ENCODE measurements at regions not wholly inside any gene's neighbourhood (a gene's known extent, or its start where the extent isn't known, plus 50 kb on each side); places are given as distances from the start of the nearest gene placed in this dataset.

DNA sequence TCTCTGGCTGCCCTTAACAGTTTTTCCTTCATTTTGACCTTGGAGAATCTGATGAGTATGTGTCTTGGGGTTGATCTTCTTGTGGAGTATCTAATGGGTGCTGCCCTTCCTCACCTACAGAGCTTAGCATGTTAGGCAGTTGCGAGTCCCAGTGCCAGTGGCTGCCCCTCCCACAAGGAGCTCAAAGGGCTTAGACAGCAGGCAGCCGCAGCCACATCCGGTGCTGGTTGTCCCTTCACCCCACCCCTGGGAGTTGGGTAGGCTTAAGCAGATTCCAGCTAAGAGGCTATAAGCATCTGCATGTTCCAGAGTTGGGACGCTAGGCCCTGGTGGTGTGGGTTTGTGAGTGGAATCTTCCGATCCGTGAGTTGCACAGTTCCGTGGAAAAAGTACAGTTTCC is 322.1 kb upstream of the ARX start:
- ChIA-PET POLR2A (no interaction called here), CTCF (no interaction called here)
- TF ChIP-seq, protein P1, sequence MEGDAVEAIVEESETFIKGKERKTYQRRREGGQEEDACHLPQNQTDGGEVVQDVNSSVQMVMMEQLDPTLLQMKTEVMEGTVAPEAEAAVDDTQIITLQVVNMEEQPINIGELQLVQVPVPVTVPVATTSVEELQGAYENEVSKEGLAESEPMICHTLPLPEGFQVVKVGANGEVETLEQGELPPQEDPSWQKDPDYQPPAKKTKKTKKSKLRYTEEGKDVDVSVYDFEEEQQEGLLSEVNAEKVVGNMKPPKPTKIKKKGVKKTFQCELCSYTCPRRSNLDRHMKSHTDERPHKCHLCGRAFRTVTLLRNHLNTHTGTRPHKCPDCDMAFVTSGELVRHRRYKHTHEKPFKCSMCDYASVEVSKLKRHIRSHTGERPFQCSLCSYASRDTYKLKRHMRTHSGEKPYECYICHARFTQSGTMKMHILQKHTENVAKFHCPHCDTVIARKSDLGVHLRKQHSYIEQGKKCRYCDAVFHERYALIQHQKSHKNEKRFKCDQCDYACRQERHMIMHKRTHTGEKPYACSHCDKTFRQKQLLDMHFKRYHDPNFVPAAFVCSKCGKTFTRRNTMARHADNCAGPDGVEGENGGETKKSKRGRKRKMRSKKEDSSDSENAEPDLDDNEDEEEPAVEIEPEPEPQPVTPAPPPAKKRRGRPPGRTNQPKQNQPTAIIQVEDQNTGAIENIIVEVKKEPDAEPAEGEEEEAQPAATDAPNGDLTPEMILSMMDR (IDR thresholded peaks at IDR 0.05; ENCODE audit: insufficient read depth in 1 of 2, low read depth in 1 of 2, low read length in 1 of 2, severe bottlenecking in 1 of 2, unreplicated experiment in 1 of 2) = no peak
- Histone ChIP-seq H3K4me3 (ENCODE audit: low read depth, low read length) (no peak overlapping the region), H3K27me3 (replicated peaks; ENCODE audit: control insufficient read depth, insufficient read depth, low read length) (no peaks in the 10 kb centered on the region), H3K36me3 (ENCODE audit: control insufficient read depth, insufficient read depth, low read length) (no peaks in the 10 kb centered on the region), H3K4me1 (no peaks in the 10 kb centered on the region), H3K9me3 (no peaks in the 10 kb centered on the region)
- Mint-ChIP-seq H3K9me3 (ENCODE audit: unreplicated experiment) (no peaks in the 10 kb centered on the region), H3K4me3 (ENCODE audit: unreplicated experiment) (no peak overlapping the region), H3K36me3 (ENCODE audit: insufficient read depth, unreplicated experiment) (no peaks in the 10 kb centered on the region), H3K27ac (ENCODE audit: unreplicated experiment) (no peak overlapping the region), H3K27me3 (ENCODE audit: insufficient read depth, unreplicated experiment) (no peaks in the 10 kb centered on the region), H3K4me1 (ENCODE audit: low read depth, unreplicated experiment) (no peaks in the 10 kb centered on the region)
- intact Hi-C loops (cut with micrococcal nuclease; ENCODE audit: unreplicated experiment) = no loop called here
- no TSS peak for BruUV-seq (replicated peaks)
- no peak for DNase-seq

DNA sequence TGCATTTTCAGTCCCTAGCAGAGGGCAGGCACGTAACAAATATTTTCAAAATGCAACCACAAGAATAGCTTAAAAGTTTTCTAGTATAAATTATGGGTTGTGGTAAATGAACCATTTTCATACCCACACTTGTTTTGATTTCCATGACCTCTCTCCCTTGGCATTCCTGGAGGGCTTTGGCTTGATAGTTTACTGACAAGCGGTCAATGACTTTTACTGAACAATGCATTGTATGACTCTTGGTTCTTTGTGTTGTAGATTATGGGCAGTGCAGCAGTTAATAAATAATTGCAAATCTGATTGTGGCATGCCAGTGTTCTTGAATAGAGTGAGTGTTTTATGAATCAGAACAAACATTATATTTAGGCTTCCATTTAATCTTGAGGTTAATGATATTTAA is 285.2 kb upstream of the ARX start:
- Histone ChIP-seq H3K4me3 (ENCODE audit: low read depth, low read length) (no peak overlapping the region), H3K9me3 (no peaks in the 10 kb centered on the region), H3K36me3 (ENCODE audit: control insufficient read depth, insufficient read depth, low read length) (no peaks in the 10 kb centered on the region), H3K4me1 (no peaks in the 10 kb centered on the region), H3K27me3 (replicated peaks; ENCODE audit: control insufficient read depth, insufficient read depth, low read length) (no peaks in the 10 kb centered on the region)
- intact Hi-C loops (cut with micrococcal nuclease; ENCODE audit: unreplicated experiment) = no loop called here
- DNase-seq = no peak
- H3K27me3 Mint-ChIP-seq (ENCODE audit: insufficient read depth, unreplicated experiment) = no peaks in the 10 kb centered on the region
- no peaks in the 10 kb centered on the region for H3K36me3 Mint-ChIP-seq (ENCODE audit: insufficient read depth, unreplicated experiment)
- no peak overlapping the region for H3K4me3 Mint-ChIP-seq (ENCODE audit: unreplicated experiment)
- TF ChIP-seq, protein P1 (IDR thresholded peaks at IDR 0.05; ENCODE audit: insufficient read depth in 1 of 2, low read depth in 1 of 2, low read length in 1 of 2, severe bottlenecking in 1 of 2, unreplicated experiment in 1 of 2) = no peak
- POLR2A ChIA-PET = no interaction called here
- H3K4me1 Mint-ChIP-seq (ENCODE audit: low read depth, unreplicated experiment) = no peaks in the 10 kb centered on the region
- CTCF ChIA-PET = no interaction called here
- no peaks in the 10 kb centered on the region for H3K9me3 Mint-ChIP-seq (ENCODE audit: unreplicated experiment)
- no peak overlapping the region for H3K27ac Mint-ChIP-seq (ENCODE audit: unreplicated experiment)
- BruUV-seq (replicated peaks) = no TSS peak

DNA sequence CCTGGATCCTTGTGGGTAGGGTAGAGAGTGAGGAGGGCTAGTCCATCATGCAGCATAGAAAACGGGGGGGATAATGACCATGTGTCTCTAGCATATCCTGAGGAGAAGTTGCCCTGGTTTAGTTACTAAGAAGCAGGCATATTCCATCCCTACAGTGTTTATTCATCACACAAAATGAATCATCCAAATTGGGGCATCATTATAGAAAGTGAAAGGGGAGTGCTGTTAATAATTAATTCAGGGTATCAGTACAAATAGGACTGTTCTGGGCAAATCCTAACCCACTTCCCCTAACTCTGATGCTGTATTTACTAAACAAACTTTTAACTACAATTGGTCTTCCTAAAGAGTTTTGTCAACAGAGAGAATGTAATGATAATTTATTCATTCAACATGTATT is 281.1 kb upstream of the ARX start:
- no peak for DNase-seq
- Mint-ChIP-seq H3K36me3 (ENCODE audit: insufficient read depth, unreplicated experiment) (no peaks in the 10 kb centered on the region), H3K27ac (ENCODE audit: unreplicated experiment) (no peak overlapping the region), H3K4me3 (ENCODE audit: unreplicated experiment) (no peak overlapping the region), H3K9me3 (ENCODE audit: unreplicated experiment) (no peaks in the 10 kb centered on the region), H3K4me1 (ENCODE audit: low read depth, unreplicated experiment) (no peaks in the 10 kb centered on the region), H3K27me3 (ENCODE audit: insufficient read depth, unreplicated experiment) (peaks cover 2% of the 10 kb centered on the region)
- no peaks in the 10 kb centered on the region for H3K36me3 ChIP-seq (ENCODE audit: control insufficient read depth, insufficient read depth, low read length)
- intact Hi-C loops (cut with micrococcal nuclease; ENCODE audit: unreplicated experiment) = no loop called here
- ChIA-PET POLR2A (no interaction called here), CTCF (no interaction called here)
- H3K4me1 ChIP-seq = no peaks in the 10 kb centered on the region
- no peaks in the 10 kb centered on the region for H3K27me3 ChIP-seq (replicated peaks; ENCODE audit: control insufficient read depth, insufficient read depth, low read length)
- no TSS peak for BruUV-seq (replicated peaks)
- H3K4me3 ChIP-seq (ENCODE audit: low read depth, low read length) = no peak overlapping the region
- TF ChIP-seq, protein P1 (IDR thresholded peaks at IDR 0.05; ENCODE audit: insufficient read depth in 1 of 2, low read depth in 1 of 2, low read length in 1 of 2, severe bottlenecking in 1 of 2, unreplicated experiment in 1 of 2) = no peak
- no peaks in the 10 kb centered on the region for H3K9me3 ChIP-seq
